ENCODE measurements at regions not wholly inside any gene's neighbourhood (a gene's known extent, or its start where the extent isn't known, plus 50 kb on each side); places are given as distances from the start of the nearest gene placed in this dataset.
A peak's percentile ranks its signal among the peaks of the same experiment; 100 is the strongest.

DNA sequence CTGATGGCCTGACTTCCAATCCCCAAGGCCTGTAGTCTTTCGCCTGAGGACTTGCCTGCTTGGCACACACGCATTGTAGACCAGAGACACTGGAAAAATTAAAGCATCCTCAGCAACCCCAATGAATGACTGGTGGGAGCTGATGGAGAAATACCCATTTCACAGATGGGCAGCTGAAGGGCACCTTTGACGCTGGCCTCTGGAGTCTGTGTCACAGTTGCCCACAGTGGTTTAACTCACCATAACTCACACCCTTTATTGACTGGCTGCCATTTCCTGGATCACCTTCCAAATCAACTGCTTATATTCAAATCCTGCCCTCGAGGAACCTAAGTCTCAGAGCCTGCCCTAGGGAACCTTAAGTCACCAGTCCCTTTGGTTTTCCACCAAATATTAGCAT is 183.1 kb downstream of the SHQ1 start:
- no peak overlapping the region for H3K9ac ChIP-seq
- H3K9me3 ChIP-seq (ENCODE audit: low read depth): no peaks in the 10 kb centered on the region
- no peaks in the 10 kb centered on the region for H3K79me2 ChIP-seq (ENCODE audit: low read depth)
- H3K36me3 Mint-ChIP-seq: no peaks in the 10 kb centered on the region
- H3K4me2 ChIP-seq: no peak overlapping the region
- H4K20me1 ChIP-seq (ENCODE audit: low read depth): no peaks in the 10 kb centered on the region
- no peak overlapping the region for H3K27ac Mint-ChIP-seq
- peaks cover 10% of the 10 kb centered on the region for H3K27me3 Mint-ChIP-seq (ENCODE audit: insufficient read depth, low read depth)
- H3K4me1 ChIP-seq: peaks cover 14% of the 10 kb centered on the region
- no peak for DNase-seq (ENCODE audit: low spot score)
- H3K4me3 ChIP-seq: no peak overlapping the region
- H3K4me1 Mint-ChIP-seq: peaks cover 4% of the 10 kb centered on the region
- no peak overlapping the region for H3K4me3 Mint-ChIP-seq
- no peak overlapping the region for H3K27ac ChIP-seq
- no peaks in the 10 kb centered on the region for H3K9me3 Mint-ChIP-seq
- no peaks in the 10 kb centered on the region for H3K27me3 ChIP-seq
- TF ChIP-seq, protein P1, sequence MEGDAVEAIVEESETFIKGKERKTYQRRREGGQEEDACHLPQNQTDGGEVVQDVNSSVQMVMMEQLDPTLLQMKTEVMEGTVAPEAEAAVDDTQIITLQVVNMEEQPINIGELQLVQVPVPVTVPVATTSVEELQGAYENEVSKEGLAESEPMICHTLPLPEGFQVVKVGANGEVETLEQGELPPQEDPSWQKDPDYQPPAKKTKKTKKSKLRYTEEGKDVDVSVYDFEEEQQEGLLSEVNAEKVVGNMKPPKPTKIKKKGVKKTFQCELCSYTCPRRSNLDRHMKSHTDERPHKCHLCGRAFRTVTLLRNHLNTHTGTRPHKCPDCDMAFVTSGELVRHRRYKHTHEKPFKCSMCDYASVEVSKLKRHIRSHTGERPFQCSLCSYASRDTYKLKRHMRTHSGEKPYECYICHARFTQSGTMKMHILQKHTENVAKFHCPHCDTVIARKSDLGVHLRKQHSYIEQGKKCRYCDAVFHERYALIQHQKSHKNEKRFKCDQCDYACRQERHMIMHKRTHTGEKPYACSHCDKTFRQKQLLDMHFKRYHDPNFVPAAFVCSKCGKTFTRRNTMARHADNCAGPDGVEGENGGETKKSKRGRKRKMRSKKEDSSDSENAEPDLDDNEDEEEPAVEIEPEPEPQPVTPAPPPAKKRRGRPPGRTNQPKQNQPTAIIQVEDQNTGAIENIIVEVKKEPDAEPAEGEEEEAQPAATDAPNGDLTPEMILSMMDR (IDR thresholded peaks at IDR 0.05): no peak
- TF ChIP-seq EZH2 (IDR thresholded peaks at IDR 0.05): no peak
- no peak for TF ChIP-seq EZH2phosphoT487 (IDR thresholded peaks at IDR 0.05)
- no peak overlapping the region for H2AFZ ChIP-seq (replicated peaks)
- H3F3A ChIP-seq (ENCODE audit: low read depth): no peaks in the 10 kb centered on the region
- no peaks in the 10 kb centered on the region for H3K36me3 ChIP-seq

DNA sequence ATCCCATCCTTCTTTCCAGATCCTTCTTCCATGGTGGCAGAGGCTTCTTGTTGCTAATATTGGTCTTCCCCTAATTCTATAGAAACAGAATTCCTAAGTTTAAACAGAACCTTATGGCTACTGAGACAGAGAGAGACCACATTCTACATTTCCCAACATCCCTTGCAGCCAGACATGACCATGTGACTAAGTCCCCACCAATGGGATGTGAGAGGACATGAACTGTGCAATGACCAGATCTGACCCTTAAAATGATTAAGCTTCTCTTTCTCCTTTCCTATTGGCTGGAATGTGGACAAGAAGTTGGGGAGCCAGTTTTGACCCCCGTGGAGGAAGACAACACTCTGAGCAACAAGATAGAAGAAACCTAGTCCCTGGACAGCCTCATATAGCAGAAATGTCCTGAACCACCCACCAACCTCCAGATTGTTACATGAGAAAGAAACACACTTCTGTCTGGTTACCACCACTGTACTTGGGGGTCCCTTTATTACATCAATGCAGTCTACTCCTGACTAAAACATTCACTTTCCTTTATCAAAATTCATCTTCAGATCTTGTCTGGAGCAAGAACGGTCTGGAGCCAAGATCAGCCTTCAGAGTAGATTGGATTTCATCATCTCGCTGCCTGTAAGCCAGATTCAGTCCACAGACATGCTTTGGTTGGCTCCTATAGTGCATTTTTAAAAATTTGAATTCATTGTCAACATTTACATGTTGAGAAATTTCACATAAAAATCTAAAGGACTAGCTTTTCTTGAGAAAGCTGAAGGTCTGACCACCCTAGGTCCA is 183.9 kb downstream of the SHQ1 start:
- no peaks in the 10 kb centered on the region for H3K9me3 ChIP-seq (ENCODE audit: low read depth)
- H3K4me1 ChIP-seq: peaks cover 14% of the 10 kb centered on the region
- no peak overlapping the region for H3K27ac ChIP-seq
- H3K36me3 ChIP-seq: no peaks in the 10 kb centered on the region
- no peaks in the 10 kb centered on the region for H4K20me1 ChIP-seq (ENCODE audit: low read depth)
- Mint-ChIP-seq H3K27ac (no peak overlapping the region), H3K36me3 (no peaks in the 10 kb centered on the region), H3K9me3 (no peaks in the 10 kb centered on the region), H3K4me1 (peaks cover 4% of the 10 kb centered on the region), H3K4me3 (no peak overlapping the region), H3K27me3 (ENCODE audit: insufficient read depth, low read depth) (peaks cover 17% of the 10 kb centered on the region)
- no peak overlapping the region for H3K9ac ChIP-seq
- TF ChIP-seq EZH2phosphoT487 (IDR thresholded peaks at IDR 0.05): no peak
- TF ChIP-seq EZH2 (IDR thresholded peaks at IDR 0.05): no peak
- TF ChIP-seq, protein P1 (IDR thresholded peaks at IDR 0.05): no peak
- no peaks in the 10 kb centered on the region for H3K27me3 ChIP-seq
- H3K4me3 ChIP-seq: no peak overlapping the region
- no peak overlapping the region for H3K4me2 ChIP-seq
- H3K79me2 ChIP-seq (ENCODE audit: low read depth): no peaks in the 10 kb centered on the region
- no peak overlapping the region for H2AFZ ChIP-seq (replicated peaks)
- no peaks in the 10 kb centered on the region for H3F3A ChIP-seq (ENCODE audit: low read depth)
- DNase-seq (ENCODE audit: low spot score): no peak

DNA sequence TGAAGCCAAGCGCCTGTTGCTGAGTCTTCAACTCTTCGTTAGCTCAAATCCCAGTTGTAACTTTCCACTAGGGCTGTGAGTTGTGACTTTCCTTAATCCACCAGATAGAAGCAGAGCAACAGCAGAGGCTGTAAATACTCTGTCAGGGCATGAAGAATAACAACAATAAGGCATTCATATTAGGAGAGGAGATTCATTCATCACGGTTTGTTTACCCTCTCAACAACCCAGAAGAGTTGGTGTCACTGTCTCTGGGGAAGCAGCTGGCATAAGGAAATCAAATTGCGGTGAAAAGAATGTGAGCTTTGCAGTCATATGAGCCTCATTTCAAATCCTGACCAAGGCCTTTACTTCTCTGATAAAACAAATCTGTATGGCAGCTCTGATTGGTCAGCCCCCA is 184.8 kb downstream of the SHQ1 start:
- Histone ChIP-seq H3K4me3 (no peak overlapping the region), H3K36me3 (no peaks in the 10 kb centered on the region), H3K4me2 (no peak overlapping the region), H3K9me3 (ENCODE audit: low read depth) (no peaks in the 10 kb centered on the region), H3K9ac (no peak overlapping the region), H3K79me2 (ENCODE audit: low read depth) (no peaks in the 10 kb centered on the region), H4K20me1 (ENCODE audit: low read depth) (no peaks in the 10 kb centered on the region), H2AFZ (replicated peaks) (no peak overlapping the region), H3K4me1 (peaks cover 14% of the 10 kb centered on the region), H3K27me3 (no peaks in the 10 kb centered on the region), H3F3A (ENCODE audit: low read depth) (no peaks in the 10 kb centered on the region), H3K27ac (no peak overlapping the region)
- H3K27ac Mint-ChIP-seq: peak overlapping the region; percentile 16
- no peaks in the 10 kb centered on the region for H3K9me3 Mint-ChIP-seq
- DNase-seq (ENCODE audit: low spot score): no peak
- H3K4me3 Mint-ChIP-seq: no peak overlapping the region
- peaks cover 20% of the 10 kb centered on the region for H3K27me3 Mint-ChIP-seq (ENCODE audit: insufficient read depth, low read depth)
- no peaks in the 10 kb centered on the region for H3K4me1 Mint-ChIP-seq
- no peaks in the 10 kb centered on the region for H3K36me3 Mint-ChIP-seq
- TF ChIP-seq, protein P1 (IDR thresholded peaks at IDR 0.05): no peak
- TF ChIP-seq EZH2phosphoT487 (IDR thresholded peaks at IDR 0.05) (no peak), EZH2 (IDR thresholded peaks at IDR 0.05) (no peak)
